ENCODE measurements at regions not wholly inside any gene's neighbourhood (a gene's known extent, or its start where the extent isn't known, plus 50 kb on each side); places are given as distances from the start of the nearest gene placed in this dataset.

GRCh38 chr12:126591533-126591932, 1526.3 kb downstream of the AACS start:
- DNase-seq (ENCODE audit: low spot score): no peak

GRCh38 chr12:126601184-126602170, 1536.2 kb downstream of the AACS start:
- no peak for DNase-seq (ENCODE audit: low spot score)

- DNase-seq (ENCODE audit: low spot score): no peak
Measured at GRCh38 chr12:126602612-126603011, 1537.4 kb downstream of the AACS start.

- DNase-seq (ENCODE audit: low spot score): no peak
Measured at GRCh38 chr12:126607157-126607556, 1541.9 kb downstream of the AACS start.

GRCh38 chr12:126607867-126608266, 1542.6 kb downstream of the AACS start:
- DNase-seq (ENCODE audit: low spot score): no peak

GRCh38 chr12:126608607-126609175, 1543.5 kb downstream of the AACS start:
- no peak for DNase-seq (ENCODE audit: low spot score)

- no peak for DNase-seq (ENCODE audit: low spot score)
Measured at GRCh38 chr12:126616441-126616840, 1551.2 kb downstream of the AACS start.

GRCh38 chr12:126617312-126617711, 1552.1 kb downstream of the AACS start:
- DNase-seq (ENCODE audit: low spot score): no peak

- no peak for DNase-seq (ENCODE audit: low spot score)
Measured at GRCh38 chr12:126627596-126627995, 1562.4 kb downstream of the AACS start.

- DNase-seq (ENCODE audit: low spot score): no peak
Measured at GRCh38 chr12:126636821-126637220, 1571.6 kb downstream of the AACS start.

- DNase-seq (ENCODE audit: low spot score): no peak
Measured at GRCh38 chr12:126644236-126645020, 1579.2 kb downstream of the AACS start.

GRCh38 chr12:126648074-126648473, 1582.8 kb downstream of the AACS start:
- no peak for DNase-seq (ENCODE audit: low spot score)

- DNase-seq (ENCODE audit: low spot score): no peak
Measured at GRCh38 chr12:126651133-126651532, 1585.9 kb downstream of the AACS start.

- no peak for DNase-seq (ENCODE audit: low spot score)
Measured at GRCh38 chr12:126663304-126664094, 1598.3 kb downstream of the AACS start.

GRCh38 chr12:126667339-126667738, 1599.6 kb upstream of the TMEM132C start:
- DNase-seq (ENCODE audit: low spot score): no peak

- no peak for DNase-seq (ENCODE audit: low spot score)
Measured at GRCh38 chr12:126668538-126668937, 1598.4 kb upstream of the TMEM132C start.

GRCh38 chr12:126668961-126669360, 1598.0 kb upstream of the TMEM132C start:
- no peak for DNase-seq (ENCODE audit: low spot score)

GRCh38 chr12:126676434-126676833, 1590.5 kb upstream of the TMEM132C start:
- no peak for DNase-seq (ENCODE audit: low spot score)

GRCh38 chr12:126681676-126682075, 1585.3 kb upstream of the TMEM132C start:
- DNase-seq (ENCODE audit: low spot score): no peak

- no peak for DNase-seq (ENCODE audit: low spot score)
Measured at GRCh38 chr12:126684703-126685102, 1582.3 kb upstream of the TMEM132C start.

- DNase-seq (ENCODE audit: low spot score): no peak
Measured at GRCh38 chr12:126685636-126686035, 1581.3 kb upstream of the TMEM132C start.

- DNase-seq (ENCODE audit: low spot score): no peak
Measured at GRCh38 chr12:126688556-126688955, 1578.4 kb upstream of the TMEM132C start.
